Prostate gland (tissue), 2 donors: ENCODE measurements at regions not wholly inside any gene's neighbourhood (a gene's known extent, or its start where the extent isn't known, plus 50 kb on each side); places are given as distances from the start of the nearest gene placed in this dataset.
"Not testable (repeated sequence)": the region's sequence is repeated elsewhere in the genome, so short reads cannot be mapped to it uniquely, and the experiment has no call there.

Source experiments
- DNase-seq: peaks from one replicate; pipeline ENCODE4 v3.0.0-alpha.2; 2019; ENCODE audit warnings: low spot score
- H3K27ac ChIP-seq, 2 donors: fragments of 200-600 bp; sonication (generic); 2 replicates each; pipeline ENCODE4 v1.5.1; 2017 to 2019
- H3K27me3 ChIP-seq: fragments of 200-600 bp; sonication (generic); replicated peaks from 2 replicates; pipeline ENCODE4 v1.5.1; 2019; ENCODE audit not compliant: insufficient read depth
- H3K36me3 ChIP-seq, 2 donors: fragments of 200-600 bp; sonication (generic); 1 replicate in 1 of 2; 2 replicates in 1 of 2; pipeline versions ENCODE4 v1.5.1 to v1.8.1; 2017 to 2019
- H3K4me1 ChIP-seq: fragments of 200-600 bp; sonication (generic); replicated peaks from 2 replicates; pipeline ENCODE4 v1.5.1; 2019
- H3K4me3 ChIP-seq, 2 donors: fragments of 200-600 bp; sonication (generic); 2 replicates each; pipeline ENCODE4 v1.5.1; 2017 to 2019
- H3K9me3 ChIP-seq: fragments of 200-600 bp; sonication (generic); 2 replicates; pipeline ENCODE4 v1.5.1; 2017
- POLR2A ChIP-seq: fragments of 450-650 bp; IDR thresholded peaks from one replicate; pipeline ENCODE4 v1.6.1; 2016; ENCODE audit warnings: antibody characterized with exemption, mild to moderate bottlenecking
- POLR2AphosphoS5 ChIP-seq: sonication (generic); formaldehyde crosslinking; IDR thresholded peaks from one replicate; pipeline ENCODE4 v1.6.1; 2017; ENCODE audit warnings: antibody characterized with exemption
- WGBS: methylation state at CpG from one replicate; pipeline ENCODE4 v1.1.5; 2018; 5-methylcytosine and 5-hydroxymethylcytosine counted together
- intact Hi-C: fragments of 100-400 bp; cut with DNase I; formaldehyde crosslinking; loops from one replicate; pipeline ENCODE4 v1.14.2; 2022
- TF ChIP-seq, protein P1 (sequence below), 4 experiments: fragments of 200-600 bp in 2 of 4; fragments of 450-650 bp in 2 of 4; sonication (generic) in 2 of 4; IDR thresholded peaks; 1 replicate in 3 of 4; 2 replicates in 1 of 4; pipeline ENCODE4 v1.5.1; 2016 to 2019; ENCODE audit warnings: antibody characterized with exemption in 4 of 4, mild to moderate bottlenecking in 2 of 4, moderate library complexity in 2 of 4

- Histone ChIP-seq H3K4me1 (no peaks in the 10 kb centered on the region), H3K27me3 (no peaks in the 10 kb centered on the region), H3K27ac (no peak overlapping the region), H3K4me3 (no peak overlapping the region), H3K9me3 (no peaks in the 10 kb centered on the region), H3K36me3 (no peaks in the 10 kb centered on the region)
- TF ChIP-seq POLR2AphosphoS5 (no peak), POLR2A (no peak)
- TF ChIP-seq, protein P1, sequence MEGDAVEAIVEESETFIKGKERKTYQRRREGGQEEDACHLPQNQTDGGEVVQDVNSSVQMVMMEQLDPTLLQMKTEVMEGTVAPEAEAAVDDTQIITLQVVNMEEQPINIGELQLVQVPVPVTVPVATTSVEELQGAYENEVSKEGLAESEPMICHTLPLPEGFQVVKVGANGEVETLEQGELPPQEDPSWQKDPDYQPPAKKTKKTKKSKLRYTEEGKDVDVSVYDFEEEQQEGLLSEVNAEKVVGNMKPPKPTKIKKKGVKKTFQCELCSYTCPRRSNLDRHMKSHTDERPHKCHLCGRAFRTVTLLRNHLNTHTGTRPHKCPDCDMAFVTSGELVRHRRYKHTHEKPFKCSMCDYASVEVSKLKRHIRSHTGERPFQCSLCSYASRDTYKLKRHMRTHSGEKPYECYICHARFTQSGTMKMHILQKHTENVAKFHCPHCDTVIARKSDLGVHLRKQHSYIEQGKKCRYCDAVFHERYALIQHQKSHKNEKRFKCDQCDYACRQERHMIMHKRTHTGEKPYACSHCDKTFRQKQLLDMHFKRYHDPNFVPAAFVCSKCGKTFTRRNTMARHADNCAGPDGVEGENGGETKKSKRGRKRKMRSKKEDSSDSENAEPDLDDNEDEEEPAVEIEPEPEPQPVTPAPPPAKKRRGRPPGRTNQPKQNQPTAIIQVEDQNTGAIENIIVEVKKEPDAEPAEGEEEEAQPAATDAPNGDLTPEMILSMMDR (IDR thresholded peaks at IDR 0.05), result no peak
- intact Hi-C loops, result no loop called here
- no peak for DNase-seq
These were observed 370.9 kb downstream of the PTPRU start for GRCh38 chr1:29607236-29607635.

GRCh38 chr1:29604796-29605195, 368.5 kb downstream of the PTPRU start:
- H3K27me3 ChIP-seq, H3K4me1 ChIP-seq, H3K27ac ChIP-seq, intact Hi-C loops, DNase-seq, H3K4me3 ChIP-seq, H3K36me3 ChIP-seq, H3K9me3 ChIP-seq: not testable (repeated sequence)
- 94% methylated on average over 7 of the region's 7 CpGs for WGBS

GRCh38 chr1:29603622-29604021, 367.3 kb downstream of the PTPRU start:
- Histone ChIP-seq H3K36me3 (no peaks in the 10 kb centered on the region), H3K4me1 (no peaks in the 10 kb centered on the region), H3K27me3 (no peaks in the 10 kb centered on the region), H3K9me3 (no peaks in the 10 kb centered on the region), H3K27ac (no peak overlapping the region), H3K4me3 (no peak overlapping the region)
- TF ChIP-seq POLR2A (no peak), POLR2AphosphoS5 (no peak)
- TF ChIP-seq, protein P1 (IDR thresholded peaks at IDR 0.05), result no peak
- intact Hi-C loops, result no loop called here
- 83% methylated on average over 2 of the region's 2 CpGs for WGBS
- DNase-seq, result no peak

DNA sequence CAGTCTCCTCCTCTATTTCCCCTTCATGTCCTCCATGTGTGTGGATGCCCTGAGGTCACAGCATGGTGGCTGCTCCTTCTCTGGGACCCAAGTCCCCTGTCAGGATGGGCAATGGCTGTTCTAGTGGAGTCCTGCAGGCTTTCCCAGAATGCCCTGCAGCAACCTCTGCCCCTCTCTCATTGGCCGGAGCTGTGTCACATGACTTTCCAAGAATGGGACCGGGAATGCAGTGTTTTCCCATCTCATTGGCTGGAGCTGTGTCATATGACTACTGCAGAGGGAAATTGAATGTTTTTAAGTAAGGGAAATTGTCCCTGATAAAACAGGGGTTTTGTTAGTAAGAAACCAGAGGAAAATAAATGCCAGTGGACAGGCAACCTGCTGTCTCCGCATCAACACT, 365.9 kb downstream of the PTPRU start:
- 87% methylated on average over 3 of the region's 3 CpGs for WGBS
- intact Hi-C loops, result no loop called here
- TF ChIP-seq, protein P1 (IDR thresholded peaks at IDR 0.05), result no peak
- H3K9me3 ChIP-seq, result no peaks in the 10 kb centered on the region
- DNase-seq, result no peak
- no peak overlapping the region for H3K4me3 ChIP-seq
- no peaks in the 10 kb centered on the region for H3K36me3 ChIP-seq
- peaks cover 4% of the 10 kb centered on the region for H3K27me3 ChIP-seq
- H3K4me1 ChIP-seq, result no peaks in the 10 kb centered on the region
- no peak overlapping the region for H3K27ac ChIP-seq

DNA sequence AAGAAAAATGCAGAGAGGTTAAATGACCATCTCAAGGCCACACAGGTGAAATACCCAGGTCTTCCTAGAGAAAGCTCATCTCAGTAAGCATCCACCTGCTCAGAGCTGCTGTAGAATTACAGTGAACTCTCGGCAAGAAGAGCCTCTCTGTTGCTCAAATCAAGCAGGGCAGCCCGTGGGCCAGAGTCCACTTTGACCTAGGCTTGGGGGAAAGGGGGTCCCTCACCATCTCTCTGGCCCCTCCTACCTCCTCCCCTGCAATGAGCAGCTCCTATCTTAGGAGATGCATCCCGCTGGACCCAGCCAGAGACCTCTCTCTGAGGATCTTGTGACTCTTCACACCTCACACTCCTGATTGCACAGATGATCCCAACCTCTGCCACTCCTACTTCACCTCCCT, 364.7 kb downstream of the PTPRU start:
- no peak for DNase-seq
- Histone ChIP-seq H3K4me3 (no peak overlapping the region), H3K4me1 (no peaks in the 10 kb centered on the region), H3K27me3 (peaks cover 4% of the 10 kb centered on the region), H3K27ac (no peak overlapping the region), H3K36me3 (no peaks in the 10 kb centered on the region), H3K9me3 (no peaks in the 10 kb centered on the region)
- intact Hi-C loops, result no loop called here
- TF ChIP-seq POLR2AphosphoS5 (no peak), POLR2A (no peak)
- TF ChIP-seq, protein P1 (IDR thresholded peaks at IDR 0.05), result no peak
- WGBS, result 70% methylated on average over 3 of the region's 3 CpGs

GRCh38 chr1:29599826-29600225, 363.5 kb downstream of the PTPRU start:
- Histone ChIP-seq H3K4me1 (no peaks in the 10 kb centered on the region), H3K27me3 (peaks cover 4% of the 10 kb centered on the region), H3K9me3 (no peaks in the 10 kb centered on the region), H3K27ac (no peak overlapping the region), H3K4me3 (no peak overlapping the region), H3K36me3 (no peaks in the 10 kb centered on the region)
- DNase-seq, result no peak
- intact Hi-C loops, result no loop called here
- WGBS, result 87% methylated on average over 3 of the region's 3 CpGs
- TF ChIP-seq, protein P1 (IDR thresholded peaks at IDR 0.05), result no peak
- TF ChIP-seq POLR2A, result no peak
- TF ChIP-seq POLR2AphosphoS5, result no peak
